HG03354 (cell line): ENCODE measurements at regions not wholly inside any gene's neighbourhood (a gene's known extent, or its start where the extent isn't known, plus 50 kb on each side); places are given as distances from the start of the nearest gene placed in this dataset.
"Not testable (repeated sequence)": the region's sequence is repeated elsewhere in the genome, so short reads cannot be mapped to it uniquely, and the experiment has no call there.

Experiments used
- ATAC-seq: cut with Tn5 transposase; IDR thresholded peaks from one replicate; pipeline ENCODE4 v1.9.1; 2021; ENCODE audit warnings: mild to moderate bottlenecking; ENCODE audit not compliant: unreplicated experiment, poor library complexity, severe bottlenecking

GRCh38 chr2:41020358-41020757 is 568.5 kb upstream of the SLC8A1 start:
- no peak for ATAC-seq

GRCh38 chr2:41024816-41025215 is 572.9 kb upstream of the SLC8A1 start:
- ATAC-seq: no peak

- peak; percentile 93 for ATAC-seq
These were observed 574.7 kb upstream of the SLC8A1 start for GRCh38 chr2:41026613-41027012.

- ATAC-seq: no peak
These were observed 575.2 kb upstream of the SLC8A1 start for GRCh38 chr2:41027095-41027494.

GRCh38 chr2:41031282-41031681 is 579.4 kb upstream of the SLC8A1 start:
- ATAC-seq: no peak

- no peak for ATAC-seq
These were observed 580.8 kb upstream of the SLC8A1 start for GRCh38 chr2:41032715-41033114.

- no peak for ATAC-seq
These were observed 581.2 kb upstream of the SLC8A1 start for GRCh38 chr2:41033127-41033526.

GRCh38 chr2:41038408-41038807 is 586.5 kb upstream of the SLC8A1 start:
- ATAC-seq: no peak

GRCh38 chr2:41039750-41040149 is 587.9 kb upstream of the SLC8A1 start:
- ATAC-seq: not testable (repeated sequence)

GRCh38 chr2:41040782-41041520 is 589.1 kb upstream of the SLC8A1 start:
- ATAC-seq: no peak

GRCh38 chr2:41042343-41042742 is 590.5 kb upstream of the SLC8A1 start:
- ATAC-seq: no peak

- ATAC-seq: no peak
These were observed 609.5 kb upstream of the SLC8A1 start for GRCh38 chr2:41061356-41061755.

- no peak for ATAC-seq
These were observed 610.4 kb upstream of the SLC8A1 start for GRCh38 chr2:41062336-41062735.

GRCh38 chr2:41066168-41066567 is 614.3 kb upstream of the SLC8A1 start:
- ATAC-seq: no peak

GRCh38 chr2:41068740-41069139 is 616.9 kb upstream of the SLC8A1 start:
- ATAC-seq: no peak

GRCh38 chr2:41078341-41078740 is 626.5 kb upstream of the SLC8A1 start:
- ATAC-seq: no peak

- no peak for ATAC-seq
These were observed 627.1 kb upstream of the SLC8A1 start for GRCh38 chr2:41079011-41079410.

GRCh38 chr2:41084321-41084720 is 632.4 kb upstream of the SLC8A1 start:
- ATAC-seq: no peak

GRCh38 chr2:41087946-41088345 is 636.1 kb upstream of the SLC8A1 start:
- ATAC-seq: no peak

- ATAC-seq: no peak
These were observed 649.4 kb upstream of the SLC8A1 start for GRCh38 chr2:41101281-41101680.

GRCh38 chr2:41109744-41110143 is 657.9 kb upstream of the SLC8A1 start:
- ATAC-seq: no peak
